ENCODE measurements at regions not wholly inside any gene's neighbourhood (a gene's known extent, or its start where the extent isn't known, plus 50 kb on each side); places are given as distances from the start of the nearest gene placed in this dataset.

GRCh38 chr7:148483515-148484308 is 106.9 kb upstream of the C7orf33 start:
- no peak for TF ChIP-seq CTCF (IDR thresholded peaks at IDR 0.05)
- no peak for TF ChIP-seq POLR2A (IDR thresholded peaks at IDR 0.05)
- no peak for TF ChIP-seq POLR2AphosphoS5 (IDR thresholded peaks at IDR 0.05)
